PC-9 (cell line): ENCODE measurements at regions not wholly inside any gene's neighbourhood (a gene's known extent, or its start where the extent isn't known, plus 50 kb on each side); places are given as distances from the start of the nearest gene placed in this dataset.

ENCODE experiments used
- BruUV-seq: library from RNA; stranded (reverse); fragments of 400-500 nt; replicated peaks from 2 replicates; lab custom pipeline; 2021; lab: Mats Ljungman, UMichigan
- CTCF ChIA-PET: fragments of 300-600 bp; sonication (Branson Sonifier 250); formaldehyde crosslinking; loops from one replicate; lab custom pipeline; 2022; ENCODE audit warnings: antibody characterized with exemption; lab: Charles Lee
- POLR2A ChIA-PET: fragments of 300-600 bp; sonication (Branson Sonifier 250); formaldehyde crosslinking; loops from one replicate; lab custom pipeline; 2022; ENCODE audit warnings: antibody characterized with exemption; ENCODE audit not compliant: unreplicated experiment; lab: Charles Lee
- DNase-seq, 2 experiments: peaks; one replicate each; pipeline versions ENCODE4 v3.0.0 to v3.0.0-alpha.2; 2015 to 2022; ENCODE audit warnings: mixed read lengths in 1 of 2
- H2AFZ ChIP-seq: fragments of 200-600 bp; sonication (generic); 2 replicates; pipeline ENCODE4 v1.8.1; 2017; ENCODE audit warnings: antibody characterized with exemption
- H3F3A ChIP-seq: fragments of 200-600 bp; sonication (generic); 2 replicates; pipeline ENCODE4 v1.8.1; 2017; ENCODE audit warnings: antibody characterized with exemption, mild to moderate bottlenecking, low read depth; ENCODE audit not compliant: insufficient read depth
- H3K27ac ChIP-seq: fragments of 200-600 bp; sonication (generic); 2 replicates; pipeline ENCODE4 v1.6.1; 2016; ENCODE audit warnings: mixed run types
- H3K27me3 ChIP-seq: fragments of 200-600 bp; sonication (generic); 2 replicates; pipeline ENCODE4 v1.6.1; 2016; ENCODE audit warnings: low read depth, mixed run types; ENCODE audit not compliant: insufficient read depth
- H3K36me3 ChIP-seq: fragments of 200-600 bp; sonication (generic); 2 replicates; pipeline ENCODE4 v1.6.1; 2016; ENCODE audit warnings: low read depth, mixed run types
- H3K4me1 ChIP-seq: fragments of 200-600 bp; sonication (generic); replicated peaks from 2 replicates; pipeline ENCODE4 v1.6.1; 2016; ENCODE audit warnings: mixed run types; ENCODE audit not compliant: insufficient read depth
- H3K4me2 ChIP-seq: fragments of 200-600 bp; sonication (generic); 2 replicates; pipeline ENCODE4 v1.6.1; 2017; ENCODE audit warnings: mixed run types
- H3K4me3 ChIP-seq: fragments of 200-600 bp; sonication (generic); 2 replicates; pipeline ENCODE4 v1.6.1; 2016; ENCODE audit warnings: mixed run types
- H3K79me2 ChIP-seq: fragments of 200-600 bp; sonication (generic); 2 replicates; pipeline ENCODE4 v1.6.1; 2017; ENCODE audit warnings: low read depth, mixed run types
- H3K9me2 ChIP-seq: fragments of 200-600 bp; sonication (generic); 2 replicates; pipeline ENCODE4 v1.8.1; 2017; ENCODE audit warnings: mild to moderate bottlenecking; ENCODE audit not compliant: insufficient read depth
- H3K9me3 ChIP-seq: fragments of 200-600 bp; sonication (generic); 2 replicates; pipeline ENCODE4 v1.8.1; 2016; ENCODE audit warnings: low read depth; ENCODE audit not compliant: insufficient read depth
- H4K20me1 ChIP-seq: fragments of 200-600 bp; sonication (generic); 2 replicates; pipeline ENCODE4 v1.8.1; 2017; ENCODE audit not compliant: insufficient read depth
- EZH2 ChIP-seq: fragments of 200-600 bp; sonication (generic); IDR thresholded peaks from 2 replicates; pipeline ENCODE4 v1.8.0; 2017; ENCODE audit warnings: antibody characterized with exemption, low read depth
- intact Hi-C: fragments of 100-400 bp; cut with micrococcal nuclease; formaldehyde crosslinking; loops from one replicate; pipeline ENCODE4 v1.10.0; 2022; ENCODE audit not compliant: unreplicated experiment
- TF ChIP-seq, protein P1 (sequence below): fragments of 200-600 bp; sonication (generic); conservative IDR thresholded peaks from 2 replicates; pipeline ENCODE4 v1.6.1; 2017; ENCODE audit warnings: mixed run types, antibody characterized with exemption, mild to moderate bottlenecking, moderate library complexity

DNA sequence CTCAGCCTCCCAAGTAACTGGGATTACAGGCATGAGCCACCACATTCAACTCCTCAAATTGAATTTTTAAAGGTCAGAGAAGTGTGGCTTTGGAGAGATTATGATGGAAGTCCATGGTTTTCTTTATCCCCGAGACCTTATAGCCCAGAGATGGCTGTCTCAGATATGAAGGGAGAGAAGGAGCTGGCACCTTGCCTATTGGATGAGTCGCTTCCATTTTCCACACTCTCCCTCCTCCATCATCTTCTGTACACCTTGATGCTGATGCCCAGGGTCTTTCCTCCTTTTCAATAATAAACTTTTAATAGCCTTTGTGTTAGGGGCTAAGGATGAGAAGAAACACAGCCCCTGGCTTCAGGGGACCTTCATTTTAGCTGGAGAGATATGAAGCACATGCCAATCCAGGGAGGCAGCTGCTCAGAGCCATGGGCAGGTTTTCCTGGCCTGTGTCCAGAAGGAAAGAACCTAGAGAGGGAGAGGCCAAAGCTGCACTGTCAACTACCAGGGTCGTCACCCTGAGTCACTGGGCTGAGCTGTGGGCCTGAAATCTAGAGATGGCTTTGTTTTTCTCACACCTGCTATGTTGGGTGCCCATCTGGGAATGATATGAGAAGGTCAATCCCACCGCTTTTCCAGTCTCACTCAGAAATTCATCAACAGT lies 146.0 kb upstream of the SERTAD2 start:
- no peaks in the 10 kb centered on the region for H3K9me3 ChIP-seq
- DNase-seq = peak; percentile 66 to 73
- no peaks in the 10 kb centered on the region for H3K79me2 ChIP-seq
- H3F3A ChIP-seq = peaks cover 45% of the 10 kb centered on the region
- peaks cover 51% of the 10 kb centered on the region for H3K4me1 ChIP-seq
- no peak overlapping the region for H3K4me3 ChIP-seq
- CTCF ChIA-PET = interaction anchor here (1.0 kb wide), 1 partner anchor 18 kb away, joined by 3 read pairs; no protein-coding TSS in a partner anchor
- POLR2A ChIA-PET = interaction anchor here (0.6 to 1.4 kb wide), 5 partner anchors 48 to 150 kb away, joined by 3 to 6 read pairs (median 5); no protein-coding TSS in a partner anchor
- H4K20me1 ChIP-seq = no peaks in the 10 kb centered on the region
- peak overlapping the region; percentile 46 for H3K4me2 ChIP-seq
- intact Hi-C loops = loop anchor here (1.0 to 2.0 kb wide), 2 partner anchors 32 to 49 kb away; no protein-coding TSS in a partner anchor
- H2AFZ ChIP-seq = no peak overlapping the region
- no peaks in the 10 kb centered on the region for H3K27me3 ChIP-seq
- peak overlapping the region; percentile 8; the same call in 1 of the 2 replicates for H3K27ac ChIP-seq
- TF ChIP-seq, protein P1, sequence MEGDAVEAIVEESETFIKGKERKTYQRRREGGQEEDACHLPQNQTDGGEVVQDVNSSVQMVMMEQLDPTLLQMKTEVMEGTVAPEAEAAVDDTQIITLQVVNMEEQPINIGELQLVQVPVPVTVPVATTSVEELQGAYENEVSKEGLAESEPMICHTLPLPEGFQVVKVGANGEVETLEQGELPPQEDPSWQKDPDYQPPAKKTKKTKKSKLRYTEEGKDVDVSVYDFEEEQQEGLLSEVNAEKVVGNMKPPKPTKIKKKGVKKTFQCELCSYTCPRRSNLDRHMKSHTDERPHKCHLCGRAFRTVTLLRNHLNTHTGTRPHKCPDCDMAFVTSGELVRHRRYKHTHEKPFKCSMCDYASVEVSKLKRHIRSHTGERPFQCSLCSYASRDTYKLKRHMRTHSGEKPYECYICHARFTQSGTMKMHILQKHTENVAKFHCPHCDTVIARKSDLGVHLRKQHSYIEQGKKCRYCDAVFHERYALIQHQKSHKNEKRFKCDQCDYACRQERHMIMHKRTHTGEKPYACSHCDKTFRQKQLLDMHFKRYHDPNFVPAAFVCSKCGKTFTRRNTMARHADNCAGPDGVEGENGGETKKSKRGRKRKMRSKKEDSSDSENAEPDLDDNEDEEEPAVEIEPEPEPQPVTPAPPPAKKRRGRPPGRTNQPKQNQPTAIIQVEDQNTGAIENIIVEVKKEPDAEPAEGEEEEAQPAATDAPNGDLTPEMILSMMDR = no peak
- TF ChIP-seq EZH2 = no peak
- BruUV-seq = no TSS peak
- no peaks in the 10 kb centered on the region for H3K9me2 ChIP-seq
- H3K36me3 ChIP-seq = no peaks in the 10 kb centered on the region

DNA sequence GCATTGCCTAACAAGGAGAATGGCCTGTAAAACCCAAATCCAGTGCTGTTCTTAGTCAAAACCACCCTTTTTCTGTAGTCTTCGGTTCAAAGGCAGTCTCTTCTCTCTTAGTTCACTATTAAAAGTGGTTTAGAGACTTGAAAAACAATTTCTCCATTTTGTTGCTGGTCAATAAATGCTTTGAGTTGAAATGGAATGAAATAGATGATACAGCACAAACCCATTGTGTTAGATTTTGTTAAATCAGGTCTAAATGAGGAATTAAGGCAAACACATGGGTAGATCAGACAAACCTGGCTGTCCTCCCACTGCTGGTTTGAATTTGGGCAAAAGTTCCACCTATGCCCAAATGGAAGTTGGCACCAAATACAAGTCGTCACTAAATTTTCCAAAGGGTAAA lies 150.1 kb upstream of the SERTAD2 start:
- Histone ChIP-seq H3F3A (peaks cover 19% of the 10 kb centered on the region; the same call in 1 of the 2 replicates), H3K4me3 (no peak overlapping the region), H2AFZ (no peak overlapping the region), H3K9me3 (no peaks in the 10 kb centered on the region), H3K4me1 (peaks cover 33% of the 10 kb centered on the region), H3K79me2 (no peaks in the 10 kb centered on the region), H3K9me2 (no peaks in the 10 kb centered on the region), H4K20me1 (no peaks in the 10 kb centered on the region), H3K27me3 (no peaks in the 10 kb centered on the region), H3K4me2 (no peak overlapping the region), H3K36me3 (no peaks in the 10 kb centered on the region), H3K27ac (no peak overlapping the region)
- TF ChIP-seq, protein P1 = no peak
- TF ChIP-seq EZH2 = no peak
- no peak for DNase-seq
- intact Hi-C loops = no loop called here
- ChIA-PET POLR2A (no interaction called here), CTCF (no interaction called here)
- BruUV-seq = no TSS peak

DNA sequence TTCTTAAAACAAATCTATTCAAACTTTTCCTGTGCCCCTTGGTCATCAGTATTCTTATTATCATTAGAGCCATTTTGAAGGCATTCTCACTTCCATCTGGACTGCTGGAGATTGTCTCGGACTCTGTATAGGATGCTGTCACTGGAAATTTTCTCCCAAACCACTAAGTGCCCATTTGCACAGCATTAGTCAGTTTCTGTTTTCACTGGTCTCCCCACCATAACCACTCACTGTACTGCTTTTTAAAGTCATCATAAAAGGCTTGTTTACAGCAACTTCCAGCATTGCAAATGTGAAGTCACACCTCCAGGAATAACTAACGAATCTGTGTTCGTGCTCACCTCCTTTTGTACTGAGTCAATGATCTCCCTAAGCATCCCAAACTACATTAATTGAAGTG lies 150.9 kb upstream of the SERTAD2 start:
- CTCF ChIA-PET = no interaction called here

More for the DNA sequence above, 150.9 kb upstream of the SERTAD2 start:
- intact Hi-C loops = loop anchor here (5.0 kb wide), 1 partner anchor 37 kb away; no protein-coding TSS in a partner anchor
- H3K79me2 ChIP-seq = no peaks in the 10 kb centered on the region
- no peaks in the 10 kb centered on the region for H3K27me3 ChIP-seq
- H3K4me1 ChIP-seq = peaks cover 25% of the 10 kb centered on the region
- POLR2A ChIA-PET = no interaction called here
- H3K36me3 ChIP-seq = no peaks in the 10 kb centered on the region
- no peak for DNase-seq
- TF ChIP-seq EZH2 = no peak
- TF ChIP-seq, protein P1 = no peak
- no peaks in the 10 kb centered on the region; the same call in 1 of the 2 replicates for H3K9me2 ChIP-seq
- peaks cover 10% of the 10 kb centered on the region; the same call in 1 of the 2 replicates for H3F3A ChIP-seq
- H3K4me3 ChIP-seq = no peak overlapping the region
- H4K20me1 ChIP-seq = no peaks in the 10 kb centered on the region
- no peak overlapping the region for H2AFZ ChIP-seq
- BruUV-seq = no TSS peak
- no peak overlapping the region for H3K27ac ChIP-seq
- no peaks in the 10 kb centered on the region for H3K9me3 ChIP-seq
- H3K4me2 ChIP-seq = no peak overlapping the region
